GM13977 (cell line): ENCODE measurements at regions not wholly inside any gene's neighbourhood (a gene's known extent, or its start where the extent isn't known, plus 50 kb on each side); places are given as distances from the start of the nearest gene placed in this dataset.

ENCODE experiments used
- DNase-seq: peaks from one replicate; pipeline ENCODE4 v3.0.0; 2012; ENCODE audit warnings: low spot score
- in situ Hi-C: fragments of 300-500 bp; cut with MboI; formaldehyde crosslinking; loops from one replicate; pipeline ENCODE4 v1.12.0; 2022; ENCODE audit warnings: low sequenced_read_pairs, low pct_unique_long_range_greater_than_20kb, mixed read lengths, inconsistent platforms; ENCODE audit not compliant: unreplicated experiment
- TF ChIP-seq, protein P1 (sequence below): IDR thresholded peaks from 2 replicates; pipeline ENCODE4 v1.5.1; 2012; ENCODE audit warnings: mild to moderate bottlenecking, control low read depth; ENCODE audit not compliant: insufficient read depth; ENCODE audit errors: extremely low read depth, missing control alignments

DNA sequence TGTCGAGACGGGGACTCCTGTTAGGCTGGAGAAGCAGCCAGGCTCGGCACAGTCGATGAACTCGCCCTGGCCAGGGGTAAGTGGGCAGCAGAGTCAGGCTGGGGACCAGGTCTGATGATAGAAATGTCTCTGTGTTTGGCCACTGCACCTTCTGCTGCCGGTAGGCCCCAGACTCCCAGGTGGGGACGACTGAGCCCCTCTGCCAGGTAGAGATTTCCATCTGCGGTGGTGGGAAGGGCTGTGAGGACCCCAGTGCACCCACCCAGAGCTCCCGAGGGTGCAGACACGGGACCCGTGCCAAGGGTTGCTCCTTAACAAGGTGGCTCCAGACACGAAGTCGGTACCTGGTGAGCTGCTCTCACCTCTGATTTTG, 862.5 kb downstream of the TBC1D22A start:
- in situ Hi-C loops = no loop called here
- TF ChIP-seq, protein P1, sequence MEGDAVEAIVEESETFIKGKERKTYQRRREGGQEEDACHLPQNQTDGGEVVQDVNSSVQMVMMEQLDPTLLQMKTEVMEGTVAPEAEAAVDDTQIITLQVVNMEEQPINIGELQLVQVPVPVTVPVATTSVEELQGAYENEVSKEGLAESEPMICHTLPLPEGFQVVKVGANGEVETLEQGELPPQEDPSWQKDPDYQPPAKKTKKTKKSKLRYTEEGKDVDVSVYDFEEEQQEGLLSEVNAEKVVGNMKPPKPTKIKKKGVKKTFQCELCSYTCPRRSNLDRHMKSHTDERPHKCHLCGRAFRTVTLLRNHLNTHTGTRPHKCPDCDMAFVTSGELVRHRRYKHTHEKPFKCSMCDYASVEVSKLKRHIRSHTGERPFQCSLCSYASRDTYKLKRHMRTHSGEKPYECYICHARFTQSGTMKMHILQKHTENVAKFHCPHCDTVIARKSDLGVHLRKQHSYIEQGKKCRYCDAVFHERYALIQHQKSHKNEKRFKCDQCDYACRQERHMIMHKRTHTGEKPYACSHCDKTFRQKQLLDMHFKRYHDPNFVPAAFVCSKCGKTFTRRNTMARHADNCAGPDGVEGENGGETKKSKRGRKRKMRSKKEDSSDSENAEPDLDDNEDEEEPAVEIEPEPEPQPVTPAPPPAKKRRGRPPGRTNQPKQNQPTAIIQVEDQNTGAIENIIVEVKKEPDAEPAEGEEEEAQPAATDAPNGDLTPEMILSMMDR = no peak
- DNase-seq = no peak

DNA sequence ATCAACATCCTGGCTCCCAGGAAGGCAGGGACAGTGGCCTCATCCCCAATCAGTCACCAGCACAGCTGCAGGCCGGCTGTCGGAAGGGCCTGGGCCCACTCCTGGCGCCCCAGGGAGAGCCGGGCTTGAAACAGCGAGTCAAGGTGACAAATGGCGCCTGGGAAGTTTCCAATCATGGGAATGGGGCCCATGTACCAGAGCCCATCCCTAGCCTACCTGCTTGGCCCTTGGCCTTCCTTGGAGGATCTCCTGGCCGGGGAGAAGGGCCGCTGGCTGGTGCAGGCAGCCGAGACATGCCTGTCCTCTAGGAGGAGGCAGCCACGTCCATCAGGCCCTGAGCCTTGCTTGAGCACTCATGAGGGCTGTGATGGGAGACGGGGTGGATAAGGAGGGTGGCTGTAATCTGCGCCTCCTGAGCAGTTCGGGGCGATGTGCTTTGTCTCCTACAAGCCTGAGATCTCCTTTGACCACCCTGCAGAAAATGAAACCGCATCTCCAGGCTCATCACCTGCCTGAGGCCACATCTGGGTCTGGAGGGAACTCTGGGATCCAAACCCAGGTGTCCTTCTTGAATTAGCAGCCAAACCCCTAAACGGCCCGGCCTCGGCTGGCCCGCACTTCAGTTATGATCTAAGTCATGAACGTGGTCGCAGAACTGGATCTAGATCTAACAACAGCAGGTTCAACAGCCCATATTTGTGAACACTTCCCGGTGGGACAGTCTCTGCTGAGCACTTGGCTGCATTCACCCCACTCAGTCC, 862.0 kb downstream of the TBC1D22A start:
- DNase-seq = no peak
- TF ChIP-seq, protein P1 = no peak
- in situ Hi-C loops = no loop called here

DNA sequence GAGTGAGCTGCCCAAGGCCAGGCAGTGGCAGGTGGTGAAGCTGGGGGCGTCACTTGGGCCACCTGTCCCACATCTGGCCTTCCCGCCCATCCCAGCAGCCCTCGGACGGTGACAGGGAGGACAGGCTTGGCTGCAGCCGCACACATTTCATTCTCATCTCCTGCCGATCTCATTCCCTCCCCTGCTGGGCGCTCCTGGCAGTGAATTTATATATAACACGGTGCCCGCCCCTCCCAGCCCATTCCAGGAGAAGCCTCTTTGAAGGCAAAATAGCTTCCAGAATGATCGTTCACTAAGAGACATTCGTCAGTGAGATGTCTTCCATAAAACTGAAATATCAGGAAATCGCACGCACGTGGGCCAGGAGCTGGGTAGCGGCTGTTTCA, 861.3 kb downstream of the TBC1D22A start:
- TF ChIP-seq, protein P1 = no peak
- in situ Hi-C loops = no loop called here
- DNase-seq = no peak

DNA sequence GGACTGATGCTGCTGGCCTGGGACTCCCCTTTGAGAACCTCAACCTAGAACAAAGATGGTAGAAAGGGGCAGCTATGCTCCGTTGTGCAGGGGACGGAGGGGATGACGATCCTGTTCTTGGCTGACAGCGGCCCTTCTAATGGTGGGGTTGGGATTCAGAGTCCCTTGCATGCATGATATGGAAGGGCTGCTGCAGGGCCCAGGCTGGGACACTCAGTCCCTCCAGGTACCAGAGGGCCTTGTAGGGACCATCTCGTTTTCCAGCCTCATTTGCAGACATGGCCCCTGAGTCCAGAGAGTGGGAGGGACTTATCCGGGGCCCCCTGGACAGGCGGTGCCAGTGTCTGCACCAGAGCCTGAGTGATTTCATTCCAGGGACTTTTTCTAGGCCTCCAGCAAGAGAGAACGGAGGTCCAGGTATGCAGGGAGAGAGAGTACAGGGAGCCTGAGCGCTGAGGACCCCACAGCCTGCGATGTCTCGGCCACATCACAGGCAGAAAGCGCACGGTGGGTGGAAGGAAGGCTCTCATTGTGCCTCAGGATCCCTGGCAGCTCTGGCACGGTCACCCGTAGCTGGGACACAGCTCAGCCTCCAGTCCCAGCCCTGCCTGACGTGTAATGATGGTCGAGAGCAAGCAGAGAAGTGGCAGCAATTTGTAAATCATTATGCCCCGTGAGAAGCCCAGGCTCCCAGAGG, 860.8 kb downstream of the TBC1D22A start:
- TF ChIP-seq, protein P1 = no peak
- in situ Hi-C loops = no loop called here
- no peak for DNase-seq

DNA sequence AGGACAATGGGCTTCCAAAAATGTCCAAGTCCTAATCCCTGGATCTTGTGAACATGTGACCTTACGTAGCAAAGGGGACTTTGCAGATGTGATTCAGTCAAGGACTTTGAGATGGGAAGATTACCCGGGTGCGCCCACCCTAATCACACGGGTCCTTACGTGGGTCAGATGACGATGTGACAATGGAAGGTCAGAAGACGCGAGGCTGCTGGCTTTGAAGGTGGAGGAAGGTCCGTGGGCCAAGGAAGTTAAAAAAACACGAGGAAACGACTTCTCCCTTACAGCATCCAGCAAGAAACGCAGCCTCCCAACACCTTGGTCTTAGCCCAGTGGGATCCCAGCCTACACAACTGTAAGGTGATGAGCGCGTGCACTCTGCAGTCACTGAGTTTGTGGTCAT, 860.1 kb downstream of the TBC1D22A start:
- DNase-seq = no peak
- in situ Hi-C loops = no loop called here
- TF ChIP-seq, protein P1 = no peak

DNA sequence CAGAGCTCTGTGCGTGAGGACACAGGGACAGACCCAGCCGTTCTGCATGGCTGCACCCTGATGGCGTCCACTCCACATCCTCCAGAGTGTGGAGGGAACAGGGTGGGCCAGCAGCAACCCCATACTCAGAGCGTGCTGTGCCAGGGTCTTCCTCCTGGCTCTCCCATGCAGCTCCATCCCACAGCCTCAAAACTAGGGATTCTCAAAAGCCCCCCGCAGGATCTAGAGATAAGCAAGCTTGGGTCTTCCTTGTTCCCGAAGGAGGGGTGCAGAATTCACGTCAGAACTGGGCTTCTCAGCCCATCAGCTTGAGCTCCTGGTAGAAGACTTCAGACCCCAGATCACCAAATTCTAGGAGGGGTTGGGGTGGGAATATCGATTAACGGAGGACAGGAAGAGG, 858.8 kb downstream of the TBC1D22A start:
- TF ChIP-seq, protein P1 = no peak
- in situ Hi-C loops = no loop called here

More for the DNA sequence above, 858.8 kb downstream of the TBC1D22A start:
- no peak for DNase-seq
